HepG2 (cell line): ENCODE measurements at regions not wholly inside any gene's neighbourhood (a gene's known extent, or its start where the extent isn't known, plus 50 kb on each side); places are given as distances from the start of the nearest gene placed in this dataset.

Experiments
- AKNA ChIP-seq: sonication (generic); formaldehyde crosslinking; IDR thresholded peaks from 2 replicates; pipeline ENCODE4 v1.4.0; 2020; ENCODE audit warnings: missing genetic modification reagents, borderline replicate concordance
- CBFB ChIP-seq: sonication (generic); formaldehyde crosslinking; IDR thresholded peaks from 2 replicates; pipeline ENCODE4 v1.4.0; 2020; ENCODE audit warnings: missing genetic modification reagents
- MIER3 ChIP-seq: IDR thresholded peaks from 2 replicates; pipeline ENCODE4 v1.6.1; 2016; ENCODE audit warnings: missing compliant biosample characterization, borderline replicate concordance
- MIXL1 ChIP-seq: IDR thresholded peaks from 2 replicates; pipeline ENCODE4 v1.6.1; 2016
- MYNN ChIP-seq: sonication (generic); formaldehyde crosslinking; IDR thresholded peaks from 2 replicates; pipeline ENCODE4 v1.4.0; 2020; ENCODE audit warnings: mild to moderate bottlenecking, low read depth, missing genetic modification reagents
- NCOA5 ChIP-seq: sonication (generic); formaldehyde crosslinking; IDR thresholded peaks from 2 replicates; pipeline ENCODE4 v1.4.0; 2020; ENCODE audit warnings: missing genetic modification reagents
- PLRG1 ChIP-seq: fragments of 450-650 bp; conservative IDR thresholded peaks from 2 replicates; pipeline ENCODE4 v1.6.1; 2016
- POGZ ChIP-seq: sonication (generic); formaldehyde crosslinking; IDR thresholded peaks from 2 replicates; pipeline ENCODE4 v1.4.0; 2020; ENCODE audit warnings: mild to moderate bottlenecking, missing genetic modification reagents
- SAP130 ChIP-seq: IDR thresholded peaks from 2 replicates; pipeline ENCODE4 v1.6.1; 2016; ENCODE audit warnings: low read depth
- SMARCC2 ChIP-seq: fragments of 450-650 bp; IDR thresholded peaks from 2 replicates; pipeline ENCODE4 v1.6.1; 2017; ENCODE audit warnings: antibody characterized with exemption, mild to moderate bottlenecking
- SNAPC4 ChIP-seq: sonication (generic); formaldehyde crosslinking; IDR thresholded peaks from 2 replicates; pipeline ENCODE4 v1.4.0; 2020; ENCODE audit warnings: mild to moderate bottlenecking, missing genetic modification reagents
- ZFP91 ChIP-seq: sonication (generic); formaldehyde crosslinking; IDR thresholded peaks from 2 replicates; pipeline ENCODE4 v1.9.0; 2022; ENCODE audit warnings: missing genetic modification reagents, mild to moderate bottlenecking, borderline replicate concordance
- ZNF275 ChIP-seq: sonication (generic); formaldehyde crosslinking; IDR thresholded peaks from 2 replicates; pipeline ENCODE4 v1.8.0; 2022; ENCODE audit warnings: missing genetic modification reagents, mild to moderate bottlenecking, inconsistent platforms, borderline replicate concordance
- ZNF317 ChIP-seq: sonication (generic); formaldehyde crosslinking; IDR thresholded peaks from 2 replicates; pipeline ENCODE4 v1.5.0; 2020; ENCODE audit warnings: mild to moderate bottlenecking, missing genetic modification reagents
- ZNF460 ChIP-seq: sonication (generic); formaldehyde crosslinking; IDR thresholded peaks from 2 replicates; pipeline ENCODE4 v1.5.1; 2020; ENCODE audit warnings: missing genetic modification reagents, mild to moderate bottlenecking, borderline replicate concordance
- ZSCAN22 ChIP-seq: sonication (generic); formaldehyde crosslinking; IDR thresholded peaks from 2 replicates; pipeline ENCODE4 v1.4.0; 2020; ENCODE audit warnings: mild to moderate bottlenecking, missing genetic modification reagents
- ZSCAN31 ChIP-seq: sonication (generic); formaldehyde crosslinking; IDR thresholded peaks from 2 replicates; pipeline ENCODE4 v1.5.0; 2020; ENCODE audit warnings: low read depth, mild to moderate bottlenecking, missing genetic modification reagents

- TF ChIP-seq SNAPC4 (CRISPR knock-in tag): no peak
- no peak for TF ChIP-seq ZSCAN22
- TF ChIP-seq MIER3 (CRISPR knock-in tag): 0 out of 2 replicates have a peak, but pooled peaks have one; percentile 37
- TF ChIP-seq POGZ (CRISPR knock-in tag): 0 out of 2 replicates have a peak, but pooled peaks have one; percentile 31
- TF ChIP-seq MYNN (CRISPR knock-in tag): no peak
- TF ChIP-seq SAP130 (CRISPR knock-in tag): peak; percentile 43; the same call in 1 of the 2 replicates
- TF ChIP-seq SMARCC2: no peak
- no peak for TF ChIP-seq ZNF460 (CRISPR knock-in tag)
- no peak for TF ChIP-seq NCOA5 (CRISPR knock-in tag)
- TF ChIP-seq ZFP91 (CRISPR knock-in tag): no peak
- no peak for TF ChIP-seq CBFB
- no peak for TF ChIP-seq PLRG1
- no peak for TF ChIP-seq AKNA (CRISPR knock-in tag)
- TF ChIP-seq MIXL1: 0 out of 2 replicates have a peak, but pooled peaks have one; percentile 30
- TF ChIP-seq ZSCAN31 (CRISPR knock-in tag): no peak
- TF ChIP-seq ZNF275 (CRISPR knock-in tag): no peak
- no peak for TF ChIP-seq ZNF317 (CRISPR knock-in tag)
Observed at GRCh38 chr20:52060794-52061714, 130.5 kb downstream of the ZFP64 start (continued).
